ENCODE measurements at regions not wholly inside any gene's neighbourhood (a gene's known extent, or its start where the extent isn't known, plus 50 kb on each side); places are given as distances from the start of the nearest gene placed in this dataset.

GRCh38 chr2:183798535-183798934 lies 674.3 kb downstream of the NUP35 start:
- no peak for TF ChIP-seq CTCF (IDR thresholded peaks at IDR 0.05)

GRCh38 chr2:183799761-183800160 lies 675.5 kb downstream of the NUP35 start:
- no peak for DNase-seq
- Mint-ChIP-seq H3K27me3 (no peaks in the 10 kb centered on the region), H3K36me3 (ENCODE audit: low read depth) (no peaks in the 10 kb centered on the region), H3K4me1 (ENCODE audit: low read depth) (no peaks in the 10 kb centered on the region), H3K27ac (no peak overlapping the region), H3K9me3 (peaks cover 12% of the 10 kb centered on the region), H3K4me3 (no peak overlapping the region)
- intact Hi-C loops (cut with DNase I, micrococcal nuclease), result no loop called here
- Histone ChIP-seq H3K27me3 (ENCODE audit: control insufficient read depth in 1 of 2, insufficient read depth in 2 of 2, low read length in 2 of 2) (no peaks in the 10 kb centered on the region), H3K36me3 (ENCODE audit: insufficient read depth, low read length) (no peaks in the 10 kb centered on the region), H3K27ac (ENCODE audit: low read depth in 1 of 2, low read length in 2 of 2) (no peak overlapping the region), H3K4me1 (ENCODE audit: insufficient read depth, low read length) (no peaks in the 10 kb centered on the region), H3K4me3 (ENCODE audit: low read length) (no peak overlapping the region), H3K9me3 (ENCODE audit: control insufficient read depth in 1 of 2, insufficient read depth in 1 of 2, low read length in 2 of 2) (peaks cover 10 to 13% of the 10 kb centered on the region in 2 experiments)
- no peak for TF ChIP-seq CTCF (IDR thresholded peaks at IDR 0.05)
- ChIA-PET CTCF (no interaction called here), POLR2A (no interaction called here)
- no peak for ATAC-seq (ENCODE audit: poor library complexity)

More at GRCh38 chr2:183798535-183798934, 674.3 kb downstream of the NUP35 start:
- Mint-ChIP-seq H3K27ac (no peak overlapping the region), H3K9me3 (peaks cover 15% of the 10 kb centered on the region), H3K4me1 (ENCODE audit: low read depth) (no peaks in the 10 kb centered on the region), H3K27me3 (no peaks in the 10 kb centered on the region), H3K4me3 (no peak overlapping the region), H3K36me3 (ENCODE audit: low read depth) (no peaks in the 10 kb centered on the region)
- no peak for DNase-seq
- Histone ChIP-seq H3K4me1 (ENCODE audit: insufficient read depth, low read length) (no peaks in the 10 kb centered on the region), H3K36me3 (ENCODE audit: insufficient read depth, low read length) (no peaks in the 10 kb centered on the region), H3K4me3 (ENCODE audit: low read length) (no peak overlapping the region), H3K9me3 (ENCODE audit: control insufficient read depth in 1 of 2, insufficient read depth in 1 of 2, low read length in 2 of 2) (peaks cover 3 to 11% of the 10 kb centered on the region in 2 experiments), H3K27me3 (ENCODE audit: control insufficient read depth in 1 of 2, insufficient read depth in 2 of 2, low read length in 2 of 2) (no peaks in the 10 kb centered on the region), H3K27ac (ENCODE audit: low read depth in 1 of 2, low read length in 2 of 2) (no peak overlapping the region)
- ATAC-seq (ENCODE audit: poor library complexity), result no peak
- CTCF ChIA-PET, result no interaction called here
- intact Hi-C loops (cut with DNase I, micrococcal nuclease), result no loop called here
- POLR2A ChIA-PET, result no interaction called here

- intact Hi-C loops (cut with DNase I, micrococcal nuclease), result no loop called here
These were observed 679.4 kb downstream of the NUP35 start for GRCh38 chr2:183803596-183803995.

More at GRCh38 chr2:183803596-183803995, 679.4 kb downstream of the NUP35 start:
- no peaks in the 10 kb centered on the region for H3K27me3 Mint-ChIP-seq
- H3K4me3 Mint-ChIP-seq, result no peak overlapping the region
- TF ChIP-seq CTCF (IDR thresholded peaks at IDR 0.05), result no peak
- H3K27me3 ChIP-seq (ENCODE audit: control insufficient read depth in 1 of 2, insufficient read depth in 2 of 2, low read length in 2 of 2), result no peaks in the 10 kb centered on the region
- H3K9me3 Mint-ChIP-seq, result peaks cover 7% of the 10 kb centered on the region
- CTCF ChIA-PET, result no interaction called here
- H3K9me3 ChIP-seq (ENCODE audit: control insufficient read depth in 1 of 2, insufficient read depth in 1 of 2, low read length in 2 of 2), result peaks cover 10 to 20% of the 10 kb centered on the region in 2 experiments
- ATAC-seq (ENCODE audit: poor library complexity), result no peak
- H3K27ac ChIP-seq (ENCODE audit: low read depth in 1 of 2, low read length in 2 of 2), result no peak overlapping the region
- no peaks in the 10 kb centered on the region for H3K36me3 ChIP-seq (ENCODE audit: insufficient read depth, low read length)
- no peak overlapping the region for H3K27ac Mint-ChIP-seq
- H3K36me3 Mint-ChIP-seq (ENCODE audit: low read depth), result no peaks in the 10 kb centered on the region
- DNase-seq, result no peak
- H3K4me1 Mint-ChIP-seq (ENCODE audit: low read depth), result no peaks in the 10 kb centered on the region
- H3K4me1 ChIP-seq (ENCODE audit: insufficient read depth, low read length), result no peaks in the 10 kb centered on the region
- POLR2A ChIA-PET, result no interaction called here
- H3K4me3 ChIP-seq (ENCODE audit: low read length), result no peak overlapping the region
